ENCODE measurements at regions not wholly inside any gene's neighbourhood (a gene's known extent, or its start where the extent isn't known, plus 50 kb on each side); places are given as distances from the start of the nearest gene placed in this dataset.

- TF ChIP-seq CTCF (IDR thresholded peaks at IDR 0.05 in 2 of 3, conservative IDR thresholded peaks at IDR 0.05 in 1 of 3; ENCODE audit: borderline replicate concordance in 1 of 3, insufficient read depth in 1 of 3, low read depth in 2 of 3, low read length in 2 of 3) (no peak), CEBPB (IDR thresholded peaks at IDR 0.05; ENCODE audit: low read depth) (no peak), YY1 (IDR thresholded peaks at IDR 0.05; ENCODE audit: extremely low read depth, insufficient replicate concordance, low read depth, low read length) (no peak), SRF (IDR thresholded peaks at IDR 0.05; ENCODE audit: low read depth) (no peak), POLR2AphosphoS5 (IDR thresholded peaks at IDR 0.05; ENCODE audit: low read depth, low read length) (no peak)
- TF ChIP-seq, protein P1, sequence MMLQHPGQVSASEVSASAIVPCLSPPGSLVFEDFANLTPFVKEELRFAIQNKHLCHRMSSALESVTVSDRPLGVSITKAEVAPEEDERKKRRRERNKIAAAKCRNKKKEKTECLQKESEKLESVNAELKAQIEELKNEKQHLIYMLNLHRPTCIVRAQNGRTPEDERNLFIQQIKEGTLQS (IDR thresholded peaks at IDR 0.05), result no peak
- TF ChIP-seq, protein P2, sequence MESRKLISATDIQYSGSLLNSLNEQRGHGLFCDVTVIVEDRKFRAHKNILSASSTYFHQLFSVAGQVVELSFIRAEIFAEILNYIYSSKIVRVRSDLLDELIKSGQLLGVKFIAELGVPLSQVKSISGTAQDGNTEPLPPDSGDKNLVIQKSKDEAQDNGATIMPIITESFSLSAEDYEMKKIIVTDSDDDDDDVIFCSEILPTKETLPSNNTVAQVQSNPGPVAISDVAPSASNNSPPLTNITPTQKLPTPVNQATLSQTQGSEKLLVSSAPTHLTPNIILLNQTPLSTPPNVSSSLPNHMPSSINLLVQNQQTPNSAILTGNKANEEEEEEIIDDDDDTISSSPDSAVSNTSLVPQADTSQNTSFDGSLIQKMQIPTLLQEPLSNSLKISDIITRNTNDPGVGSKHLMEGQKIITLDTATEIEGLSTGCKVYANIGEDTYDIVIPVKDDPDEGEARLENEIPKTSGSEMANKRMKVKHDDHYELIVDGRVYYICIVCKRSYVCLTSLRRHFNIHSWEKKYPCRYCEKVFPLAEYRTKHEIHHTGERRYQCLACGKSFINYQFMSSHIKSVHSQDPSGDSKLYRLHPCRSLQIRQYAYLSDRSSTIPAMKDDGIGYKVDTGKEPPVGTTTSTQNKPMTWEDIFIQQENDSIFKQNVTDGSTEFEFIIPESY (IDR thresholded peaks at IDR 0.05; ENCODE audit: extremely low read depth, insufficient replicate concordance, low read length), result no peak
Measured at GRCh38 chr11:59011655-59012397, 72.5 kb downstream of the GLYATL1 start (continued).

Measured in HCT116 (cell line).